NCI-H1694 treated with DMSO at 0.1 percent for 48 hours (cell line): ENCODE measurements at regions not wholly inside any gene's neighbourhood (a gene's known extent, or its start where the extent isn't known, plus 50 kb on each side); places are given as distances from the start of the nearest gene placed in this dataset.

Experiments
- DNase-seq: peaks from one replicate; lab custom pipeline; 2025; lab: John Stamatoyannopoulos, UW

GRCh38 chr18:46295416-46295815 is 191.2 kb downstream of the HAUS1 start:
- no peak for DNase-seq

GRCh38 chr18:46296656-46297055 is 192.5 kb downstream of the HAUS1 start:
- no peak for DNase-seq

GRCh38 chr18:46297124-46297523 is 192.9 kb downstream of the HAUS1 start:
- no peak for DNase-seq

GRCh38 chr18:46297621-46298020 is 193.4 kb downstream of the HAUS1 start:
- no peak for DNase-seq

- no peak for DNase-seq
Measured at GRCh38 chr18:46298511-46298910, 194.3 kb downstream of the HAUS1 start.

- no peak for DNase-seq
Measured at GRCh38 chr18:46299465-46300008, 195.4 kb downstream of the HAUS1 start.

GRCh38 chr18:46301081-46301480 is 196.9 kb downstream of the HAUS1 start:
- no peak for DNase-seq

GRCh38 chr18:46301571-46301970 is 197.4 kb downstream of the HAUS1 start:
- no peak for DNase-seq

- no peak for DNase-seq
Measured at GRCh38 chr18:46302528-46303485, 198.6 kb downstream of the HAUS1 start.

GRCh38 chr18:46310258-46310657 is 206.1 kb downstream of the HAUS1 start:
- no peak for DNase-seq

GRCh38 chr18:46310675-46311345 is 206.6 kb downstream of the HAUS1 start:
- DNase-seq, result no peak

GRCh38 chr18:46311491-46311890 is 207.3 kb downstream of the HAUS1 start:
- no peak for DNase-seq

GRCh38 chr18:46312221-46312620 is 208.0 kb downstream of the HAUS1 start:
- no peak for DNase-seq

GRCh38 chr18:46313521-46313920 is 209.3 kb downstream of the HAUS1 start:
- no peak for DNase-seq

- no peak for DNase-seq
Measured at GRCh38 chr18:46314011-46314410, 209.8 kb downstream of the HAUS1 start.

GRCh38 chr18:46315161-46315560 is 211.0 kb downstream of the HAUS1 start:
- DNase-seq, result no peak

- DNase-seq, result no peak
Measured at GRCh38 chr18:46318356-46318755, 214.2 kb downstream of the HAUS1 start.

GRCh38 chr18:46319783-46320182 is 215.6 kb downstream of the HAUS1 start:
- no peak for DNase-seq

- DNase-seq, result no peak
Measured at GRCh38 chr18:46320297-46320696, 216.1 kb downstream of the HAUS1 start.

- no peak for DNase-seq
Measured at GRCh38 chr18:46320928-46321711, 216.9 kb downstream of the HAUS1 start.

GRCh38 chr18:46321955-46322354 is 217.8 kb downstream of the HAUS1 start:
- DNase-seq, result no peak

- no peak for DNase-seq
Measured at GRCh38 chr18:46322411-46322891, 218.3 kb downstream of the HAUS1 start.
